ENCODE measurements at regions not wholly inside any gene's neighbourhood (a gene's known extent, or its start where the extent isn't known, plus 50 kb on each side); places are given as distances from the start of the nearest gene placed in this dataset.
"Not testable (repeated sequence)": the region's sequence is repeated elsewhere in the genome, so short reads cannot be mapped to it uniquely, and the experiment has no call there.

DNA sequence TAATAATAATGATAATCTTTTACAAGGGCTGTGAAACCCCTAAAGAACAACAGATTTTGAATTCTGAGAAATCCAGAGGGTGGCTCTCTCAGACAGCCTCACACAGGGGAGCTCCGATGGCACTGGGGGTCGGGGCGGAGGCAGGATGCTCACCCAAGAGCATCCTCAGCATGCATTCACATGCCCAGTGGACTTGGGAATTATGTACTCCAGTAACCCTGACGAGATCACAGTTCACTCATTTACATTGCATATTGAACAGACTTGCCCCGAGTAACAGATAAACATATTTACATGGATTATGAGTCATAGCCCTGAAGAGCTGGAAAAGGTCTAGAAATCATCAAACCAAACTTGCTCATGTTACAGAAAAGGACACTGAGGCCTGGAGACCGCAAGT is 482.7 kb upstream of the JARID2 start:
- DNase-seq (ENCODE audit: low spot score), result no peak

DNA sequence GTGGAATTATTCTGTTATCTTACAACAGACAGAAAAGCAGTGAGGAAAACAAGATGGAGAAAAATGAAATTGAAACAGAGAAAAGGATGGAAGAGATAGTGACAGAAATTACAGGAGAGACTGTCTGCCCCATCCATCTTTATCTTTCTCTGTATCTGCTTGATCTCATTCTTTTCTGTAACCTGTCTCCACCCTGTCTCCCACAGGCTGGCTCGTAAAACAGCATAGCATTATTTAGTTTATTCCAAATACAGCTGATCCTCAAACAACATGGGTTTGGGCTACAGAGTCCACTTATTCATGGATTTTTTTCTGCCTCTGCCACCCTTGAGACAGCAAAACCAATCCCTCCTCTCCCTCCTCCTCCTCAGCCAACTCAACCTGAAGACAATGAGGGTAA is 482.3 kb upstream of the JARID2 start:
- no peak for DNase-seq (ENCODE audit: low spot score)

DNA sequence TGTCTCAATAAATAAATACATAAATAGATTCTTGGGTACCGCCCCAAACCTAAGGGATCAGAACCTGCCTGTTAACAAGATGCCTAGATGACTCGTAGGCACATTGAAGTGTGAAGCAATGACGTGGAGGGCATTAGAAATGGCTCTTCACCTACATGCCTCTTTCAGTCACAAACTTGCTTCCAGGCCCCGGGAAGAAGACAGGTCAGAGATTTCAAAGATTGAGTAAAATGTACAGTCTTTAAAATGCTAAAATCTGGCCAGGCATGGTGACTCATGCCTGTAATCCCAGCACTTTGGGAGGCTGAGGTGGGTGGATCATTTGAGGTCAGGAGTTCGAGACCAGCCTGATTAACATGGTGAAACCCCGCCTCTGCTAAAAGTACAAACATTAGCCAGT is 480.8 kb upstream of the JARID2 start:
- no peak for DNase-seq (ENCODE audit: low spot score)

DNA sequence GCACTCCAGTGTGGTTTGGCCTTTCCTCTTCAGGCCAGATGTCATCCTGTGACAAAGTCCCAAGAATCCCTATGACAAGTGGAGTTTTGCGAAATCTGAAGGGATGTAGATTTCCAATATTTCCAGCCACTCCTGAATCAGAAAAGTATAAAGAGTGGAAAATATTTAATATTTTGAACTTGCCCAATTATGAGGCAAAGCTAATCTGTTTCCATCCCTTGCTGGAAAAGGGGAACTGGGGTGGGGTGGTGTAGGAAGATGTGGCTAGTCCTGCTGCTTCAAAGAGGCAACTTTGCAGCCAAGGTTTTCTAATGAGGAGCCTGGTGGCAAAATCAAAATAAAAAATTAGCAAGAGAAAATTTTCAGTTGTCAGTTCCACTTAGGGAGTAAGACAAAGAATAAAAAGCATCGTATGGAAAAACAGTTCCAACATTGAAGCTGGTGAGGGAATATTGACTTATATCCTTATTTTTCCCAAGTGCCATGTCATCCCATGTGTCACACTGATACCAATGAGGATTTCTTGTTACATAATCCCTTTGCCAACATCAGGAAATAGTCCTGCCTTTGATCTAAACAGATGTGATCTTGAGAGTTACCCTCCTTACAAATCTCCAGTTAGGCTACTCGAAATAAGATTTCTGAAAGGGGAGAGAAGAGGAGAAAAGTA is 480.0 kb upstream of the JARID2 start:
- DNase-seq (ENCODE audit: low spot score), result no peak

DNA sequence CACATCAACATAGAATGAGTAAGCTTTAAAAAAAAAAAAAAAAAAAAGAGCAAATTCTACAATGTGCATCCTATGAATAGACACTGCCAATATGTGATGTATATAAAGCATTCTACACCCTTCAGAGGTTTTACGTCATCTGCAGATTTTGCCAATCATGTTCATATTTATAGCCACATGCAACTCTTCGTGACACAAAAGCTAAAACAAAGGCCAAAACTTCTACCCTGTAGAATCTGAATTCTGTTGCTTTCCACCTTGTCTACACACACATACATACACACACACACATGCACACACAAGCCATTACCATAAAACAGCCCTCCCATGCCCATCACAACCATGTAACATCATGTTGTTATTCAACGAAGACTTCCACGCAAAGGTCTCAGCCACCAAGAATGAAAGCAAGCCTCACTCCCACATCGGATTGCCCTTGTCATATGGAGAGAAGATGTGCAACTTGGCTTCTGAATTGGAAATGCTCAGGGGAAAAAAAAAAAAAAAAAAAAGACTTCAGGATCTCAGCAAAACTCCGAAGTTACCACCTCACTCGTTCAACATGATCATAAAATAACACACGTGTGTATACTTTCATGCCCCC is 479.4 kb upstream of the JARID2 start:
- DNase-seq (ENCODE audit: low spot score), result no peak

DNA sequence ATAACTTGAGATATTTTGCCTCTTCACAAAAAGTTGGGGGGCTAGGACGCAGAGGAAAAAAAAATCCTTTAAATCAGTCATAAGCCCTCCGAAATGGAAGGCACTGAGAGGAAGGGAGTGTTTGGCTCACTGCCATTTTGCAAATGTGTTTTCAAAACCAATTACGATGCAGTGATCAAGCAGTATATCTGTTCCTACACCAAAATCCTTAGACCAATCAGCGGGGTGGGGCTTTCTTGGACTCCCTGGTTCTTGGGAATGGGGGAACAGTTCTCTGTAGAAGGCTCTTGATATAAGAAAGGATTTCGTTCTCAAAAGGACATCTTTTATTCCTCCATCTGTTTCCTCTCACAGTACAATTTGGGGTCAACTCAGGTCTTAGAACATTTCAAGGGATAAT is 478.6 kb upstream of the JARID2 start:
- no peak for DNase-seq (ENCODE audit: low spot score)

DNA sequence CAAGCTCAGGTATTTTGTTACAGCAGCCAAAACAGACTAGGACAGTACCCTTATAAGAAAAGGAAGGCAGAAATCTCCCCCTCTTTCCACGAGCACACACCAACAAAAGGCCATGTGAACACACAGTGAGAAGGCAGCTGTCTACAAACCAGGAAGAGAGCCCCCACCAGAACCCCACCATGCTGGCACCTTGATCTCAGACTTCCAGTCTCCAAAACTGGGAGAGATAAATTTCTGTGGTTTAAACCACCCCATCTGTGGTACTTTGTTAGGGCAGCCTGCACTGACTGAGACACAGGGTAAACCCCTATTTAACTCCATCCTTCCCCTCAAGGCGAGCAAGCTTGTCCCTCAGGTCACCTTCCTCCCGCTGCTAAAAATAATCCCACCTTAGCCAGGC is 475.8 kb upstream of the JARID2 start:
- no peak for DNase-seq (ENCODE audit: low spot score)

DNA sequence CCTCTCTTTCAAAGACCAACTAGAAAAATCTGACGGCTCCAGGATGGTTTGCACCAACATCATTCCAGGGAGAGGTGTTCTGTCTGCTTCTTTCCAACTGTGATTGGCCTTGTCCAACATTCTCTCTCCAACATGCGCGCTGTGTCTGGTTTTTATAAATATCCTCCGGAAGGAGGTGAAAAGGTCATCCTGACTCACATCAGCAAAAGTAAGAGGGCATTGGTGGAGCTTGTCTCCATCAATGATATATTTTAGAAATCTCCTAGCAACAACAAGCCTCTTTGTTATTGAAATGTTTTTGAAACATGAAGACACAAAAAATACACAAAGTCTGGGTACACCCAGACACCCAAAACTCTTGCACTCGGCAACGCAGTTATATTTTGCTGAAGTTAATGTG is 475.3 kb upstream of the JARID2 start:
- no peak for DNase-seq (ENCODE audit: low spot score)

DNA sequence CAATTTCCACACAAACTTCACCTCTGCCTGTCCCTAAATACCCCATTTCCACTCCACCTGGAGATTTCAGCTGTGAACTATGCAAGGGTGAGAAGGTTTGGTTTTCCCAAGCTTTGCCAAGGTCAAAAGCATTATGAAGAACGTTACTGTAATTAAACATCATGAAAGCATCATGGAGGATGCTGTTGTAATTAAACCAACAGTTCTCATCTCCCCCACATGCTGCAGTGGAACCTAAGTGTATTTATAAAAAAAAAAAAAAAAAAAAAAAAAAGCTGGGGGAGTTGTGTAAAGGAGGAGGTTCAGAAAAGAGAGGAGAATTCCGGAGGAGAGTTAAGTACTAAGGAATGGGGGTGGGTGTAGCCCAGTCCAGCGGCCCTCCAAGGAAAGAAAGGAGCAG is 474.9 kb upstream of the JARID2 start:
- no peak for DNase-seq (ENCODE audit: low spot score)

DNA sequence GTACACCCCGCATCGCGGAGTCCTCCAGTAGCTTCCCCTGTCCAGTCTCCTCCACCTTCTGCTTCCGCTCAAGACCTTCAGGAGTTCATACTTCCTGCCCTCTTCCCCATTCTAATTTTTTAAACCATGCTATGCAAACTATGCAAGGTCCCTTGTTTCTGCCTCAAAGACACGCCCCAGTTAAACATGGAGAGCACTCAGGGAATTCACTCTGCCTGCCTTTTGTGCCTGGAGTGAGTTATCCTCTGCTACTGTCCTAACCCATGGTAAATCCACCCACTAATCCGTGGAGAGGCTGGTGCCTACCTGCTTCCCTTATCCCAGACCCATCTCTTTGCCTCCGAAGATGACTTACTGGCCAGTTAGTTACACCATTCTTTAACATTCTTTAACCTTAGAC is 473.7 kb upstream of the JARID2 start:
- DNase-seq (ENCODE audit: low spot score), result no peak

DNA sequence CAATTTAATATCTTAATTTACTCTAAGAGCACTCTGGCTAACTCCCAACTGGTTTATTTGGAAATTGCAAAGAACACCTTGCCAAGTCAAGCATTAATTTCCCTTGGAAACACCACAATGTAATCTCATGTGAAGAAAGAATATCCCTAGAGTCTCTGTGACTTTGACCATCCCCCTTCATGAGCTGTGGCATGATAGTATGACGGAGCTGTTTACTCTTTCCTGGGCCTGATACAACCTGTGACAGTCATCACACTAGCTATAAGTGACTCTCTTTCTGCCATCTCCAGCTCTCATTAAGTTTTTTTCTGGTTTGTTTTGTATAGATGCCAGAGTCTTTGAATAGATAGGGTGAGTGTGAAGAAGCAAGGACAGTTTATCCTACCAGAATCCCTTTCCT is 470.3 kb upstream of the JARID2 start:
- no peak for DNase-seq (ENCODE audit: low spot score)

DNA sequence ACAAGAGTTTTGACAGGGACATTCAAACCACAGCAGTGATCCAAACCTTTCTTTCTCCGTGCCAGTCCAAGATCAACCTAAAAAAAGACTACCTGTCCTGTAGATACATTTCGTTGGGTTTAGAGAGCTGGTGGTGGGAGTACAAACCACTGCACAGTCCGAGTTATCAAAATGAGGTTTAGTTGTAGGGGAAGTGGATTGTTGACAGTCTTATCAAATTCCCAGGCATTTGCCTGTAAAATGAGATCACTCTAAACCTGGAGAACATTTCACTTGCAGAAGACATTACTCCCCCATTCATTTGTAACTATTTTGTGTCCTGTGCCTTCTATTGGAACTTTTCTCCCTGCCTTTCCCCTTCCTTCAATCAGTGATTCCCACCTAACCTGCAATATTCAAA is 469.6 kb upstream of the JARID2 start:
- DNase-seq (ENCODE audit: low spot score), result no peak

DNA sequence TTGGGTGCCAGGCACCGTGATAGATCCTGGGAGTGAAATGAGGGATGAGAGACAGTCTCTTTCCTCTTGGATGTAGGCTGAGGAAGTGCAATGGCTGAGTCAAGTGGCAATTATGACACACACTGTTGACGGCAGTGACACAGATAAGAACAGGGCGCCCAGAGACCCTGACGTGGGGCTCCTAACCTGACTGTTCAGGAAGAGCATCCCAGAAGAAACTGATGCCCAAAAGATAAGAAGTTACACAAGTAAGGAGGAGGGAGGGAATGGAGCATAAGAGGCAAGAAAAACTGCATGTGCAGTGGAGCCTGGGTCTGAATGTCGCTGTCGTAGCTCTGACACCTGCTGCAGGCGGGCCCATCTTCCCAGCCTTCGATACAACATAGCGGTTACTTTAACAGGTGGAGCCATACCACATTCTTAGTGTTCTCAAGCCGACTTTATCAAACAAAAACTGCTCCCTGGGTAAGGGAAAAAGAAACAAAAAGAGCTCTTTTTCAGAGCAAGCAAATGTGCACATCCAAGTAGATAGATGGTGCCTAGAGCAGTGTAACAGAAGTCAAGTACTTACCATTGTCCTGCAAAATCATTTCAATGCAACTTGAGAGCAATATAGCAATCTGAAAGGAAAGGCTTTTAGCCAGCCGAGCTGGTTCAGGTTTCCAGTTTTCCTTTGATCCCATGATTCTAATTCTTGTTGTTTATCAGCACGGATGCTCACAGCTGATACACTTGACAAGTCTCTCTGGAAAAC is 463.9 kb upstream of the JARID2 start:
- no peak for DNase-seq (ENCODE audit: low spot score)

DNA sequence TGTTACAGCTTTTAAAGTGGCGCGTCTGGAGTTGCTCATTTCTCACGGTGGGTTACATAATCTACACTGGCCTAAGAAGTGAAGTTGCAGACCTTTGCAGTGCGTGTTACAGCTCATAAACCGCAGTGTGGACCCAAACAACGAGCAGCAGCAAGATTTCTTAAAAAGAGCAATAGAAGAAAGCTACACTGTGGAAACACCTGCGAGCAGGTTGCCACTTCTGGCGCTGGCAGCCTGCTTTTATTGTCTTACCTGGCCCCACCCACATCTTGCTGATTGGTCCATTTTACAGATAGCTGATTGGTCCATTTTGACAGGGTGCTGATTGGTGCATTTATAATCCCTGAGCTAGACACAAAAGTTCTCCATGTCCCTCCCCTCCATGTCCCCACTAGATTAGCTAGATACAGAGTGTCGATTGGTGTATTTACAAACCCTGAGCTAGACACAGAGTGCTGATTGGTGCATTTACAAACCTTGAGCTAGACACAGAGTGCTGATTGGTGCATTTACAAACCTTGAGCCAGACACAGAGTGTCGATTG is 462.9 kb upstream of the JARID2 start:
- not testable (repeated sequence) for DNase-seq (ENCODE audit: low spot score)

DNA sequence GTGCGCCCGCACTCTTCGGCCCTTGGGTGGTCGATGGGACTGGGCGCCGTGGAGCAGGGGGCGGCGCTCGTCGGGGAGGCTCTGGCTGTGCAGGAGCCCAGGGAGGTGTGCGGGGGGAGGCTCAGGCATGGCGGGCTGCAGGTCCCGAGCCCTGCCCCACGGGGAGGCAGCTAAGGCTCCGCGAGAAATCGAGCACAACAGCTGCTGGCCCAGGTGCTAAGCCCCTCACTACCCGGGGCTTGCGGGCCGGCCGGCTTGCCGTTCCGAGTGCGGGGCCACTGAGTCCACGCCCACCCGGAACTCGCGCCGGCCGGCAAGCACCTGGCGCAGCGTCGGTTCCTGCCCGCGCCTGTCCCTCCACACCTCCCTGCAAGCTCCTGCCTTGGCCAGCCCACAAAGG is 462.3 kb upstream of the JARID2 start:
- no peak for DNase-seq (ENCODE audit: low spot score)

DNA sequence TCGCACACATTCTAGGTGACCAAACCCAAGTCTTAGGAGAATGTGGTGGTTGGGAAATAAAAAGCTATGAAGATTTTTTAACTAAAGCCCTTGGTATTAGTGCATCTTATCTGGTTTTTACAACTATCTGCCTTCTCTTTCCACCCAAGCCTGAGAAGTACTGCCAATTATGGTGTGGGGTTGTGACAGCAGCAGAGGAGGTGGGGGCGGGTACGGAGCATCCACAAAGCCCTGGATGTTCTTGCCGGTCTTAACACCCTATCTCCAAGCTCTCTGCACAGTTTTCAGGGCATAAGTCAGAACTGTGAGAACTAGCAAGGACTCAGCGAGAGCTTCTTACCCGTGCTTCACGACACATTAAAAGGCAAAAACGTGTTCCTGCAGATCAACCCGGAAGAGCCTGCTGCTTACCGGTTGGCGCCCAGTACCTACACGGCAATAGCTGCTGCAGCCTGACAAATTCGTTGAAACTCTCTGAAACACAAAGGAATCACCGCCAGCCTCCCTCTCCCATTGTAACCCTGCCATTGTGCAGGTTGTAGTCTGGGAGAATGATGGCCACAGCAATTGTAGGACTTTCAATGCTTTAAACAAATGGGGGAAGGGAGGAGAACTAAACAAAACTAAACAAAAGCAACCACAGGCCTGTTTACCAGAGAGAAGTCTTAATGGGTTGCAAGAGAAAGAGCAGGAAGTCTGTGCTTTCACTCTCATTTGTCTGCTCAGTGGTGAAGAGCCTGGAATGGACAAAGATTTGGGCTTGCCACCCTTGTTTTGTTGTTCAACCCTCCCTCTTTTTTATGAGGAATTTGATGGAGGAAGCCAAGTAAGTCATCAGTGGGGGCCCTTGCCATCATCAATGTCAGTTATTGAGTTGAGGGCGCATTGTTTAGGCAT is 461.0 kb upstream of the JARID2 start:
- no peak for DNase-seq (ENCODE audit: low spot score)

DNA sequence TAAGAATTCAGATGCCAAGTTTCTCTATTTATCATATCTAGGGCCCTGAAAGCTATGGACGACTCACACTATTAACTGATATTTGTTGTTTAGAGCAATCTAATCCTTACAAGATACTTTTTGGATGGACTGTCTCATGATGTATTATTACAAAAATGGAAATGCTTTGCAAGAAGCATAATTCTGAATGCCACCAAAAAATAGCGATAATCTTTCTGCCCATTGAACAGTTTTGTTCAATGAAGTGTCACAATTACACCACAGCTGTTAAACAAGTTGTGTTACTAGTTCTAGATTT is 460.4 kb upstream of the JARID2 start:
- DNase-seq (ENCODE audit: low spot score), result no peak

DNA sequence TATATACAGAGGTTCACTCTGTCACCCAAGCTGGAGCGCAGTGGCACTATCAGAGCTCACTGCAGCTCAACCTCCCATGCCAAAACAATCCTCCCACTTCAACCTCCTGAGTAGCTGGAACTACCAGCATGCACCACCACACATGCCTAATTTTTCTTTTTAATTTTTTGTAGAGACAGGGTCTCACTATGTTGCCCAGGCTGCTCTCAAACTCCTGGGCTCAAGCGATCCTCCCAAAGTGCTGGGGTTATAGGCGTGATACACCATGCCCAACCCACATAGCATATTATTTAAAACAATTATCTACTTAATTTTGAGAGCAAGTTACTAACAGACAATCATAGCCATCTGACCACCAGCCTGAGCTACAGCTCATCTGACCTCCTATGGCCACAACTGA is 459.9 kb upstream of the JARID2 start:
- no peak for DNase-seq (ENCODE audit: low spot score)

DNA sequence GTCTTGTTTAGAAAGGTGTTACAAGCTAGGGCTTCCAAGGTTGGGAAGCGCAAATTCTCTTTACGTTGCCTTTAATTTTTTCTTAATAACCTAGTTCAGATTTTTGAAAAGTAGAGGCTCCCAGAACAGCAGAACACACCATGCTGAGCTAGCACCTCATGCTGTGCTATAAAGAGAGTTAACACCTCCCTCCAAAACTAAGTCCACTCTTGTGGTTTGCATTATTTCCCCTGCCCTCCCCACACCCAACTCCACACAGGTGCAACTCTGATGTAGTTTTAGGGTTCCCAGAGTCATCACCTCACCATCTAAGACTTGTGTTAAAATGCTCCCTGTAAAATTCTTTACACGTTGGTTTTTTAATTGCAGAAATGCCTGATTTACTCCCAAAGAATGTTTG is 459.4 kb upstream of the JARID2 start:
- DNase-seq (ENCODE audit: low spot score), result no peak

DNA sequence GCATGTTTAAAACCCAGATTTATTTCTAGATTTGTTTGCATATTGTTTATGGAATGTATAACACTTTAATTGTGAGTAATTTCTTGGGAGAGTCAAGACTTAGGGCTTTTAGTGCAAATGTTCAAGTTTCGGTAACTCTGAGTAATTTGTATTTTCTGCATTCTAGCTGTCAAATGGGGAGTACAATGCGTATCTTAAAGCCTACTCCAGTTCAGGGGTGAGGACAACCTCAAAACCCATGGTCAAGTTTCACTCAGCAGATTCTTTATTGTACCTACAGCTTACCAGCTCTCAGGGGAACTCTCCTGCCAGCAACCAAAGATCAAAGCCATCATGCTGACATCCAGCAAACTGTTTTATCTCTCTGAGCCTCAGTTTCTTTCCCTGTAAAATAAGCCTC is 458.6 kb upstream of the JARID2 start:
- no peak for DNase-seq (ENCODE audit: low spot score)

DNA sequence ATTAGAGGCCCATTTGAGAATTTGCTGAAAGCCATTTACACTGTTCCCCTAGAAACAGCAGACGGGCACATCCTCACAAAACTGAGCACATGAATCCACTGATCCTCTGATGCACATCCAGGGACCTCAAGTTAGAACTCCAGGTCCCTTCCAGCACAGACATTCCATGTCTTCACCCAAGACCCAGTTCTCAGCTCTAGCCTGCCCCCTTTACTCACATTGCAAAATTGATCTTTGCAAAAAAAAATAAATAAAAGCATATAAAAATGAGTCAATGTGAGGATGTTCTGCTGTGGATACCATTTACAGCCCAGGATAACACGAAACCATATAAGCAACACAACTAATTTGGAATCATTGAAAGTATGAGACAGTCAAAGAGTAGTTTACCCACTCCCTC is 458.2 kb upstream of the JARID2 start:
- DNase-seq (ENCODE audit: low spot score), result no peak

DNA sequence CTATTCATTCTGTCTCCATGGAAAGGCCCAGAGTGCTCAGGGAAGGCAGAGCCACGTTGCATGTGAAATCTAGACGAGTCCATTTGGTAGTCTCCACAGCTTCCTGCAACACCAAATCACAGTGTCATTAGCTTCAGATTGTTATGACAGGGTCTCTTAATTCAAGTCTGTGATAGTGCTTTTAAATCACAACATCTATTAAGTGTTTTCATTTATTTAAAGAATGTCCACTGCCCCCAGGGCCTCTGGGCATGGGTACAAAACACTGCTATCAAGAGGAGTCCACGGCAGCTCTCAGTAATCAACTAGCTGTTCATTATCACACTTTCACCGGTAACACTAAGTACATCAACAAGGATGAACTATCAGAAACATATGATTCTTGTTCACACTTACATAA is 455.9 kb upstream of the JARID2 start:
- no peak for DNase-seq (ENCODE audit: low spot score)

DNA sequence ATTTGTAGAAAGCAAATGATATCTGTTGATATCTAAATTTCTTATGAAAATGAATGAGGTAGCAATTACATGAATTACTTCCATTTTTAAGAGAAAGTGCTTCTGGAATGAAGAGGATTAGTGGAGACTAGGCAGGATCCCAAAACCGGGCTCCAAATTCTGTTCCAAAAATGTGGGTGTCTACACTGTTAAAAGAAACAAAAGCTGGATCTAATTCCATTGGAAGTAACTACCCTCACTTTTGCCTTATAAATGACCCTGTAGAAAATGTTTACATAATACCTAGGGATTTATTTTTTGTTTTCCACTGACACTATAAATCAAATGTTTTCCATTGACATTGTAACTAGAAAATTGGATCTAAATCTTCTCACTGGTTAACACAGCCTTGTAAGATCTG is 454.9 kb upstream of the JARID2 start:
- DNase-seq (ENCODE audit: low spot score), result no peak
